NCI-H1105 (cell line): ENCODE measurements at regions not wholly inside any gene's neighbourhood (a gene's known extent, or its start where the extent isn't known, plus 50 kb on each side); places are given as distances from the start of the nearest gene placed in this dataset.

ENCODE experiments used
- DNase-seq: peaks from one replicate; lab custom pipeline; 2025; lab: John Stamatoyannopoulos, UW

- DNase-seq = no peak
These were observed 297.9 kb downstream of the SOX11 start for GRCh38 chr2:5990086-5990485.

- no peak for DNase-seq
These were observed 299.3 kb downstream of the SOX11 start for GRCh38 chr2:5991305-5991968.

GRCh38 chr2:5995832-5996231, 303.6 kb downstream of the SOX11 start:
- no peak for DNase-seq

GRCh38 chr2:6008186-6008585, 316.0 kb downstream of the SOX11 start:
- DNase-seq = no peak

GRCh38 chr2:6008726-6009125, 316.5 kb downstream of the SOX11 start:
- DNase-seq = no peak

- no peak for DNase-seq
These were observed 318.0 kb downstream of the SOX11 start for GRCh38 chr2:6010163-6010562.

- DNase-seq = no peak
These were observed 319.7 kb downstream of the SOX11 start for GRCh38 chr2:6011921-6012320.

- no peak for DNase-seq
These were observed 325.6 kb downstream of the SOX11 start for GRCh38 chr2:6017736-6018286.

- no peak for DNase-seq
These were observed 332.0 kb downstream of the SOX11 start for GRCh38 chr2:6024229-6024628.

- DNase-seq = no peak
These were observed 332.6 kb downstream of the SOX11 start for GRCh38 chr2:6024784-6025183.

GRCh38 chr2:6025391-6025790, 333.2 kb downstream of the SOX11 start:
- DNase-seq = no peak

- no peak for DNase-seq
These were observed 334.9 kb downstream of the SOX11 start for GRCh38 chr2:6027066-6027465.

- no peak for DNase-seq
These were observed 339.1 kb downstream of the SOX11 start for GRCh38 chr2:6031200-6031867.

GRCh38 chr2:6036211-6036610, 344.0 kb downstream of the SOX11 start:
- DNase-seq = no peak

- DNase-seq = no peak
These were observed 351.1 kb downstream of the SOX11 start for GRCh38 chr2:6043238-6043637.

GRCh38 chr2:6052649-6053048, 360.5 kb downstream of the SOX11 start:
- no peak for DNase-seq

- DNase-seq = no peak
These were observed 361.6 kb downstream of the SOX11 start for GRCh38 chr2:6053743-6054142.

GRCh38 chr2:6054161-6054671, 362.0 kb downstream of the SOX11 start:
- no peak for DNase-seq

- DNase-seq = no peak
These were observed 368.9 kb downstream of the SOX11 start for GRCh38 chr2:6060992-6061663.

- no peak for DNase-seq
These were observed 372.6 kb downstream of the SOX11 start for GRCh38 chr2:6064757-6065156.

GRCh38 chr2:6065703-6066102, 373.5 kb downstream of the SOX11 start:
- DNase-seq = no peak

GRCh38 chr2:6067089-6067488, 374.9 kb downstream of the SOX11 start:
- no peak for DNase-seq

- no peak for DNase-seq
These were observed 375.6 kb downstream of the SOX11 start for GRCh38 chr2:6067806-6068205.
